IPS-18a (cell line): ENCODE measurements at regions not wholly inside any gene's neighbourhood (a gene's known extent, or its start where the extent isn't known, plus 50 kb on each side); places are given as distances from the start of the nearest gene placed in this dataset.

Experiments used
- H3K27ac ChIP-seq: one replicate; pipeline ENCODE4 v1.5.1; 2013; ENCODE audit warnings: low read length
- H3K27me3 ChIP-seq: one replicate; pipeline ENCODE4 v1.6.1; 2013; ENCODE audit warnings: mild to moderate bottlenecking, low read length; ENCODE audit not compliant: control insufficient read depth, insufficient read depth
- H3K36me3 ChIP-seq: one replicate; pipeline ENCODE4 v1.6.1; 2013; ENCODE audit warnings: low read depth, low read length; ENCODE audit not compliant: control insufficient read depth
- H3K4me1 ChIP-seq: one replicate; pipeline ENCODE4 v1.6.1; 2013; ENCODE audit warnings: low read depth, low read length; ENCODE audit not compliant: control insufficient read depth
- H3K4me3 ChIP-seq: one replicate; pipeline ENCODE4 v1.5.1; 2013; ENCODE audit warnings: low read length
- H3K9ac ChIP-seq: one replicate; pipeline ENCODE4 v1.6.1; 2013; ENCODE audit warnings: mild to moderate bottlenecking, low read length, moderate library complexity
- H3K9me3 ChIP-seq: one replicate; pipeline ENCODE4 v1.6.1; 2013; ENCODE audit warnings: low read depth, low read length; ENCODE audit not compliant: control insufficient read depth

DNA sequence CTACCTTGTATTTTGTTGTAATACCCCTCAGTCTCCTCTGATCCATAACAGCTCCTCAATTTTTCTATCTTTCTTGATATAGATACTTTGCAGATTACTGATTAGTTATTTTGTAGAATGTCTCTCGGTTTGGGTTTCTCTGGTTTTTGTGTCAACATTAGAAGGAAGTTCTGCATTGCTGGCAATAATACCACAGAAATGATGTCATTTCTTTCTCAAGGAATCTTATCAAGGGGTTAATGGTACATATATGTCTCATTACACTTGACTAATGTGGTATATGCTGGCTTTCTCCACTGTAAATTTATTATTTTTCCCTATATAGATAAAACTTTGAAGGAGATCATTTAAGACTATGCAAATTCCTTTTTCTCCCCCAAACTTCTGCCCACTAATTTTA is 183.6 kb upstream of the DKK2 start:
- Histone ChIP-seq H3K9ac (no peak overlapping the region), H3K27me3 (no peaks in the 10 kb centered on the region), H3K4me1 (no peaks in the 10 kb centered on the region), H3K36me3 (no peaks in the 10 kb centered on the region), H3K27ac (no peak overlapping the region), H3K4me3 (no peak overlapping the region), H3K9me3 (no peaks in the 10 kb centered on the region)

DNA sequence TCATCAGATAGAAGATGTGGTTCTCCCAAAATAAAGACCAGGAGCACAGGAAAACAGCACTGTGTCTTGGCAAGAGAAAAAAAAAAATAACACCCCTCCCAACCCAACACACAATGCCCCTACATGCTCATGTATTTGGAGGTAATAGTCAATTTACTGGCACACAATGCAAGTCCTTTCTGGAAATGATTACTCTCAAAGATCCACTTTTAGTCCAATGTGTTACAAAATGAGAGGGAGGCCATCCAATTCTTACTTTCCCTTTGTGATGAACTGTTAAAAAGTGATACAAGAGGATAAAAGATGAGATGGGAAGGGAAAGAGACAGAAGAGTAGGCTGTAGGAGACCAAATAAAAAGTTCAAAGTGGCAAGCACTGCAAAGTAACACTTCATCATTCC is 180.3 kb upstream of the DKK2 start:
- H3K36me3 ChIP-seq: no peaks in the 10 kb centered on the region
- no peak overlapping the region for H3K4me3 ChIP-seq
- H3K9ac ChIP-seq: no peak overlapping the region
- no peaks in the 10 kb centered on the region for H3K27me3 ChIP-seq
- H3K9me3 ChIP-seq: no peaks in the 10 kb centered on the region
- no peaks in the 10 kb centered on the region for H3K4me1 ChIP-seq
- H3K27ac ChIP-seq: no peak overlapping the region

DNA sequence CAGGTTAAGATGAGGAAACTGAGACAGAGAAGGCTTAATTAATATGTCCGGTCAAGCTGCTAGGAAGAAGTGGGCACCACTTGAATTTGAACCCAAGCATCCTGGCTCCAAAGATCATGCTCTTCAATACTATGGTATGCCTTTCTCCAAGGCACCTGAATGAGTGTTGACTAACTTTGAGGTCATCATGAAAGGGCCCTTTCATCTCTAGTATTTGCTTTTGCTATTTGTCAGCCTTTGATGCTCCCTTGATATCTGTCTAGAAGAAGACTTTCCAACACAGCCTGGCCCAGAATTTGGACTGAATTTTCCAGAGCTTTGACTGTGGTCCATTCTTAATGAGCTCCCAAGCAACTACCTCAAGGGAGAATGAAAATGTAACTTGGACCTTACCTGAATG is 179.1 kb upstream of the DKK2 start:
- Histone ChIP-seq H3K9me3 (no peaks in the 10 kb centered on the region), H3K27me3 (no peaks in the 10 kb centered on the region), H3K9ac (no peak overlapping the region), H3K27ac (no peak overlapping the region), H3K4me1 (no peaks in the 10 kb centered on the region), H3K36me3 (no peaks in the 10 kb centered on the region), H3K4me3 (no peak overlapping the region)

GRCh38 chr4:107213880-107214279 is 177.8 kb upstream of the DKK2 start:
- Histone ChIP-seq H3K27me3 (no peaks in the 10 kb centered on the region), H3K9me3 (no peaks in the 10 kb centered on the region), H3K36me3 (no peaks in the 10 kb centered on the region), H3K4me1 (no peaks in the 10 kb centered on the region), H3K27ac (no peak overlapping the region), H3K9ac (no peak overlapping the region), H3K4me3 (no peak overlapping the region)

GRCh38 chr4:107213410-107213809 is 177.3 kb upstream of the DKK2 start:
- H3K9me3 ChIP-seq: no peaks in the 10 kb centered on the region
- H3K9ac ChIP-seq: no peak overlapping the region
- H3K27me3 ChIP-seq: no peaks in the 10 kb centered on the region
- H3K4me1 ChIP-seq: no peaks in the 10 kb centered on the region
- H3K36me3 ChIP-seq: no peaks in the 10 kb centered on the region
- H3K27ac ChIP-seq: no peak overlapping the region
- H3K4me3 ChIP-seq: no peak overlapping the region

GRCh38 chr4:107212565-107212964 is 176.5 kb upstream of the DKK2 start:
- Histone ChIP-seq H3K4me3 (no peak overlapping the region), H3K4me1 (no peaks in the 10 kb centered on the region), H3K27ac (no peak overlapping the region), H3K36me3 (no peaks in the 10 kb centered on the region), H3K27me3 (no peaks in the 10 kb centered on the region), H3K9ac (no peak overlapping the region), H3K9me3 (no peaks in the 10 kb centered on the region)

DNA sequence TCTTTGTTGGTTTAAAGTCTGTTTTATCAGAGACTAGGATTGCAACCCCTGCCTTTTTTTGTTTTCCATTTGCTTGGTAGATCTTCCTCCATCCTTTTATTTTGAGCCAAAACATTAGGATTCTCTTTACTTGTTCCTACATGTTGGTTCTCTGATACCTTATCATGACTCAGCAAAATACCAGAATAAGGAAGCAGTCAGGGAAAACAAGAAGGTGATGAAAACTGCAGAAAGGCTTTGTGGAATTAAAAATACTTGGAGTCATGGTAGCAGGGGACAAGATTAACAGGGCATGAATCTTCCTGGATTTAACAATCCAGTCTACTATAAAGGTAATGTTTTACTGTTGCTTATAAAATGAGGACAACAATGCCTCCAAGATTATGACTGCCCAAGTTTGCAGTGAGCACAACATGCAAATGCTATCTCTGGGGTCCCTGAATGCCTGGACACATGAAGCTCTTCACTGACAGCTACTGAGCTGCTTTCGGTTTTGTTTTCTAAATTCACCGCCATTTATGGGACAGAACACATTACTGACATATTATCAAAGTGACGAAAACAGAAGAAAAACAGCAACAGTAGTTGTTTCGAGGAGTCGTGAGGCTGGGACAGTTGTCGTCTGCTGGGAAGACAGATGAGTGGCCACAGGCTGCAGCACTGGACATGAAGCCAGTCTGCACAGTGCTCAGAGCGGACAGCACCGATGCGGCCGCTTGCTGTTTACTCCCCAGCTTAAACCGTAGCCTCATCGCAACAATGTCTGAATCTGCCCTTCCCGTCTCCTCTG is 174.5 kb upstream of the DKK2 start:
- no peak overlapping the region for H3K27ac ChIP-seq
- no peaks in the 10 kb centered on the region for H3K36me3 ChIP-seq
- no peak overlapping the region for H3K9ac ChIP-seq
- H3K4me3 ChIP-seq: no peak overlapping the region
- H3K27me3 ChIP-seq: no peaks in the 10 kb centered on the region
- H3K9me3 ChIP-seq: no peaks in the 10 kb centered on the region
- H3K4me1 ChIP-seq: no peaks in the 10 kb centered on the region

DNA sequence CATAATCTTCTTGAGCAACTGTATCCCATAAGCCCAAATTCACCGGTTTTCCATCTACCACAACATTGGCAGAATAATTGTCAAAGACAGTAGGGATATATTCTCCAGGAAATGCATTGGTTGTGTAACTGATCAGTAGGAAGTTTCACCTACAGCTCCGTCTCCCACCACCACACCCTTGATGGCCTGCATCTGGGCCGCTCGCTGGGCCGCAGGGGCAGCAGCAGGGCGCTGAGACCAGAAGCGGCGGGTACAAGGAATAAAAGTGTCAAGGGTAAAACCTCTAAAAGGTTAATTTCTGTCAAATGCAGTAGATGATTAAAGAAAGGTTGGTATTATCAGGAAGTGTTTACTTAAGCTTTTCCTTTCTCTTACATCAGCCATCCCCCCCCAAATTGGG is 167.6 kb upstream of the DKK2 start:
- no peaks in the 10 kb centered on the region for H3K36me3 ChIP-seq

GRCh38 chr4:107202744-107203143 is 166.6 kb upstream of the DKK2 start:
- no peaks in the 10 kb centered on the region for H3K4me1 ChIP-seq
- no peak overlapping the region for H3K4me3 ChIP-seq
- H3K27me3 ChIP-seq: no peaks in the 10 kb centered on the region
- no peak overlapping the region for H3K27ac ChIP-seq
- H3K36me3 ChIP-seq: no peaks in the 10 kb centered on the region
- H3K9ac ChIP-seq: no peak overlapping the region
- no peaks in the 10 kb centered on the region for H3K9me3 ChIP-seq

More for the DNA sequence above, 167.6 kb upstream of the DKK2 start:
- no peak overlapping the region for H3K27ac ChIP-seq
- no peak overlapping the region for H3K4me3 ChIP-seq
- H3K27me3 ChIP-seq: no peaks in the 10 kb centered on the region
- no peaks in the 10 kb centered on the region for H3K9me3 ChIP-seq
- H3K4me1 ChIP-seq: no peaks in the 10 kb centered on the region
- H3K9ac ChIP-seq: no peak overlapping the region

- Histone ChIP-seq H3K4me1 (no peaks in the 10 kb centered on the region), H3K27ac (no peak overlapping the region), H3K36me3 (no peaks in the 10 kb centered on the region), H3K4me3 (no peak overlapping the region), H3K9me3 (no peaks in the 10 kb centered on the region), H3K27me3 (no peaks in the 10 kb centered on the region), H3K9ac (no peak overlapping the region)
Measured at GRCh38 chr4:107197121-107197520, 161.0 kb upstream of the DKK2 start.

DNA sequence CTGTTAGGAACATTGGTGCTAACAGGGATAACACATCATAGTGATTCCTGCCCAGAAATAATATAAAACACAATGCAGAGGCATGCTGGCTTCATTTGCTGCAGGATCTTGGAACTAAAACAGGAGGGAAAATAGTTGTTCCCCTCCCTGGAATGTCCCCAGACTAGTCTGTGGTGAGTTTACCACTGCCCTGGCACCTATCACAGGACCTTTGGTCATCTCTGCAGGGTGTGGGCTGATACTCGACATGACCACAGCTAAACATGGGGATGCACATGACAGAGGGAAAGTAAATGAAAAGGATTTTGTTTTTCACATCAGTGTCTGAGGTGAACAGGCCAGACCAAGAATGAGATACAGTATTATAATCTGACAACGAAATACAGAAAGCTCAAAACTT is 160.2 kb upstream of the DKK2 start:
- Histone ChIP-seq H3K9ac (no peak overlapping the region), H3K4me3 (no peak overlapping the region), H3K36me3 (no peaks in the 10 kb centered on the region), H3K9me3 (no peaks in the 10 kb centered on the region), H3K27ac (no peak overlapping the region), H3K27me3 (no peaks in the 10 kb centered on the region), H3K4me1 (no peaks in the 10 kb centered on the region)

DNA sequence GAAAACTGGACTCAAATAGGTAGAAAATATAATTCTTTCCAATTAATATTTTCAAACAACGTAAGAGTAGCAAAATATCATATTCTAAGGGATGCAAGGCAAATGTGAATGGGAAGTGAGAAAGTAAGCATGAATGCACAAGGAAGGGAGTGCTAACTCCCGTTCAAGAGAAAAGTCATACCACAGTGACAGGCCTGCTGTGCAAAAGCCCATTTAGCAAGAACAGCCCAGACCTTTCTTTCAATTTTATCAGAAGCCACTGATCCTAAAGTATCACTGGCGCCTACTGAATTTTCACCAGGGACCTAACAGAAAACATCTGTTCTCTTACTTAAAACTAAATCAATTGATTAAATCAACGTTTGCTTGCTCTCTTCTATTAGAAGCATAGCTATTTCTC is 157.9 kb upstream of the DKK2 start:
- Histone ChIP-seq H3K9ac (no peak overlapping the region), H3K27ac (no peak overlapping the region), H3K4me1 (no peaks in the 10 kb centered on the region)

More for the DNA sequence above, 157.9 kb upstream of the DKK2 start:
- Histone ChIP-seq H3K27me3 (no peaks in the 10 kb centered on the region), H3K4me3 (no peak overlapping the region), H3K9me3 (no peaks in the 10 kb centered on the region), H3K36me3 (no peaks in the 10 kb centered on the region)
